ENCODE measurements at regions not wholly inside any gene's neighbourhood (a gene's known extent, or its start where the extent isn't known, plus 50 kb on each side); places are given as distances from the start of the nearest gene placed in this dataset.

DNA sequence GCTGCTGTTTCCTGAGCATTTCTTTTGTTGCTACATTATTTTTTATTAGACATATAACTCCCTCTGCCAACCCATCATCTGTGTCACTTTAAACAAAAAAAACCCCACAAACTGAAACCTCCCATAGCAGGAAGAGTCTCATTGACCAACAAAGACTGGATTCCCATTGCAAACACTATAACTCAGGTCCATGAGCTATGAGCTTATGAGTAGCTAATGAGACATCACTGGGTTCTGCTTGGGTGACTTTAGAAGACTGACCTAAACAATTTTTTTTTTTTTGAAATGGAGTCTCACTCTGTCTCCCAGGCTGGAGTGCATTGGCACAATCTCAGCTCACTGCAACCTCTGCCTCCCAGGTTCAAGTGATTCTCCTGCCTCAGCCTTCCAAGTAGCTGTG is 212.8 kb downstream of the LTN1 start:
- Histone ChIP-seq H3K27me3 (ENCODE audit: insufficient read depth, low read length, poor library complexity) (no peaks in the 10 kb centered on the region), H3K79me2 (ENCODE audit: insufficient read depth, low read length) (no peaks in the 10 kb centered on the region), H3K36me3 (ENCODE audit: insufficient read depth, low read length) (no peaks in the 10 kb centered on the region), H3K4me3 (ENCODE audit: low read depth in 1 of 2, low read length in 2 of 2) (no peak overlapping the region), H3K4me2 (ENCODE audit: insufficient read depth, low read length) (no peak overlapping the region), H2AFZ (ENCODE audit: low read depth, low read length) (no peak overlapping the region), H3K9ac (ENCODE audit: low read depth, low read length) (no peak overlapping the region), H3K9me3 (ENCODE audit: insufficient read depth, low read length, severe bottlenecking) (no peaks in the 10 kb centered on the region), H4K20me1 (ENCODE audit: insufficient read depth, low read length) (no peaks in the 10 kb centered on the region), H3K4me1 (ENCODE audit: insufficient read depth, low read length) (no peaks in the 10 kb centered on the region), H3K27ac (ENCODE audit: low read length) (no peak overlapping the region)
- DNase-seq, result no peak
- TF ChIP-seq EZH2 (IDR thresholded peaks at IDR 0.05; ENCODE audit: borderline replicate concordance, low read depth, low read length, severe bottlenecking), result no peak
- TF ChIP-seq, protein P1, sequence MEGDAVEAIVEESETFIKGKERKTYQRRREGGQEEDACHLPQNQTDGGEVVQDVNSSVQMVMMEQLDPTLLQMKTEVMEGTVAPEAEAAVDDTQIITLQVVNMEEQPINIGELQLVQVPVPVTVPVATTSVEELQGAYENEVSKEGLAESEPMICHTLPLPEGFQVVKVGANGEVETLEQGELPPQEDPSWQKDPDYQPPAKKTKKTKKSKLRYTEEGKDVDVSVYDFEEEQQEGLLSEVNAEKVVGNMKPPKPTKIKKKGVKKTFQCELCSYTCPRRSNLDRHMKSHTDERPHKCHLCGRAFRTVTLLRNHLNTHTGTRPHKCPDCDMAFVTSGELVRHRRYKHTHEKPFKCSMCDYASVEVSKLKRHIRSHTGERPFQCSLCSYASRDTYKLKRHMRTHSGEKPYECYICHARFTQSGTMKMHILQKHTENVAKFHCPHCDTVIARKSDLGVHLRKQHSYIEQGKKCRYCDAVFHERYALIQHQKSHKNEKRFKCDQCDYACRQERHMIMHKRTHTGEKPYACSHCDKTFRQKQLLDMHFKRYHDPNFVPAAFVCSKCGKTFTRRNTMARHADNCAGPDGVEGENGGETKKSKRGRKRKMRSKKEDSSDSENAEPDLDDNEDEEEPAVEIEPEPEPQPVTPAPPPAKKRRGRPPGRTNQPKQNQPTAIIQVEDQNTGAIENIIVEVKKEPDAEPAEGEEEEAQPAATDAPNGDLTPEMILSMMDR (IDR thresholded peaks at IDR 0.05; ENCODE audit: borderline replicate concordance, extremely low read depth, low read length, poor library complexity, severe bottlenecking), result no peak
- no peak for ATAC-seq (ENCODE audit: insufficient read depth, low read depth)

DNA sequence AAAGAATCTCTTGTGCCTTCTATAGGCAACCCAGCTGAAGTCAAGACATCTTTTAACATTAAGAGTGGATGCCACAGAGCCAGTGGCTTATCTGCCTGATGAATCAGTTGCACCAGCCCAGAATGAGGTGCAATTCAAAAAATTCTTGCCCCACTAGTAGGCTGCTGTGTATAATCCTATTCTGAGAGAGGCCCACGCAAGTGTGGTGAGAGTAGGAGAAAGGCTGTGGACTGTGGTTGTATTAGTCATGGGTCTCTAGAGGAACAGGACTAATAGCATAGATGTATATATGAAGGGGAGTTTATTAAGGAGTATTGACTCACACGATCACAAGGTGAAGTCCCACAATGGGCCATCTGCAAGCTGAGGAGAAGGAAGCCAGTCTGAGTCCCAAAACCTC is 216.4 kb downstream of the LTN1 start:
- no peak overlapping the region for H3K9ac ChIP-seq (ENCODE audit: low read depth, low read length)
- no peaks in the 10 kb centered on the region for H3K9me3 ChIP-seq (ENCODE audit: insufficient read depth, low read length, severe bottlenecking)
- H3K4me2 ChIP-seq (ENCODE audit: insufficient read depth, low read length), result no peak overlapping the region
- H3K4me1 ChIP-seq (ENCODE audit: insufficient read depth, low read length), result no peaks in the 10 kb centered on the region
- no peak for DNase-seq
- no peak overlapping the region for H3K4me3 ChIP-seq (ENCODE audit: low read depth in 1 of 2, low read length in 2 of 2)
- ATAC-seq (ENCODE audit: insufficient read depth, low read depth), result no peak
- H2AFZ ChIP-seq (ENCODE audit: low read depth, low read length), result no peak overlapping the region
- no peaks in the 10 kb centered on the region for H3K36me3 ChIP-seq (ENCODE audit: insufficient read depth, low read length)
- H3K27ac ChIP-seq (ENCODE audit: low read length), result no peak overlapping the region
- no peaks in the 10 kb centered on the region for H4K20me1 ChIP-seq (ENCODE audit: insufficient read depth, low read length)
- H3K79me2 ChIP-seq (ENCODE audit: insufficient read depth, low read length), result no peaks in the 10 kb centered on the region
- H3K27me3 ChIP-seq (ENCODE audit: insufficient read depth, low read length, poor library complexity), result no peaks in the 10 kb centered on the region
- TF ChIP-seq EZH2 (IDR thresholded peaks at IDR 0.05; ENCODE audit: borderline replicate concordance, low read depth, low read length, severe bottlenecking), result no peak
- TF ChIP-seq, protein P1 (IDR thresholded peaks at IDR 0.05; ENCODE audit: borderline replicate concordance, extremely low read depth, low read length, poor library complexity, severe bottlenecking), result no peak

DNA sequence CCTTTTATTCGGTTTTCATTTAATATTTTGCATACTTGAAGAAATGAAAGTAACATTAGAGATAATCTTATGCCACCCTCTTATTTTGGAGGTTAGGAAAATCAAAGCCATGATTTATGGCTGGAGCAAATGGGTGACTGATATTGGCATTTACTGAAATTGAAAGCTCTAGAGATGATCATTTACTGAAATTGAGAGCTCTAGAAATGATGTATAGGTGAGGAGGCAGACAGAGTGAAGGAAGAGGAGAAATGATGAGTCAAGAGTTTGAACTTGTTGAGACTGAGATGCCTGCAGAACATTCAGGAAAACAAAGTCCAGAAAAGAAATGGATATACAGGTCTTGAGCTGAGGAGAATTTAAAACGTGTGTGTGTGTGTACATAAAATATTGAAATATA is 217.6 kb downstream of the LTN1 start:
- H3K4me2 ChIP-seq (ENCODE audit: insufficient read depth, low read length), result no peak overlapping the region
- H3K4me1 ChIP-seq (ENCODE audit: insufficient read depth, low read length), result no peaks in the 10 kb centered on the region
- no peak for ATAC-seq (ENCODE audit: insufficient read depth, low read depth)
- DNase-seq, result no peak
- H3K27ac ChIP-seq (ENCODE audit: low read length), result no peak overlapping the region
- no peak for TF ChIP-seq EZH2 (IDR thresholded peaks at IDR 0.05; ENCODE audit: borderline replicate concordance, low read depth, low read length, severe bottlenecking)
- TF ChIP-seq, protein P1 (IDR thresholded peaks at IDR 0.05; ENCODE audit: borderline replicate concordance, extremely low read depth, low read length, poor library complexity, severe bottlenecking), result no peak
- no peak overlapping the region for H3K4me3 ChIP-seq (ENCODE audit: low read depth in 1 of 2, low read length in 2 of 2)
- no peak overlapping the region for H2AFZ ChIP-seq (ENCODE audit: low read depth, low read length)
- no peaks in the 10 kb centered on the region for H3K9me3 ChIP-seq (ENCODE audit: insufficient read depth, low read length, severe bottlenecking)
- H4K20me1 ChIP-seq (ENCODE audit: insufficient read depth, low read length), result no peaks in the 10 kb centered on the region
- no peaks in the 10 kb centered on the region for H3K79me2 ChIP-seq (ENCODE audit: insufficient read depth, low read length)
- no peaks in the 10 kb centered on the region for H3K36me3 ChIP-seq (ENCODE audit: insufficient read depth, low read length)
- H3K9ac ChIP-seq (ENCODE audit: low read depth, low read length), result no peak overlapping the region
- no peaks in the 10 kb centered on the region for H3K27me3 ChIP-seq (ENCODE audit: insufficient read depth, low read length, poor library complexity)

DNA sequence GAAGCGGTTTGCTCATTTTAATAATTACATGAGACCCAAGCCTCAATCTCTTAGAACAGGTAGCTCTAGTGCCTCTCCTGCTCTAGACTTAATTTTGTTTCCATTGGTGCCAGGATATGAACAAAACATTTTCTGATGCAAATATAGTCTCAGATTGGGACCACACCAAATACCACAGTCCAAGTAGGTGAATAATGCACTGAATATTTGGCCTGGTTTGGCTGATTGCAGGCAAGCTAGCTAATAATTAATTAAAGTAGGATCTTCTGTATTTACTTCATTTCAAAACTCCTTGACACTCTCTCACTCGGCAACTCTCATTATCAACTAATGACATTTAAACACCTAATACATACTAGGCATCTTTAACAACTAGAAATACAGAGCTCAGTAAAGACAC is 219.6 kb downstream of the LTN1 start:
- ATAC-seq (ENCODE audit: insufficient read depth, low read depth), result no peak
- H3K4me3 ChIP-seq (ENCODE audit: low read depth in 1 of 2, low read length in 2 of 2), result no peak overlapping the region
- H3K27me3 ChIP-seq (ENCODE audit: insufficient read depth, low read length, poor library complexity), result no peaks in the 10 kb centered on the region
- H3K36me3 ChIP-seq (ENCODE audit: insufficient read depth, low read length), result no peaks in the 10 kb centered on the region
- H3K9me3 ChIP-seq (ENCODE audit: insufficient read depth, low read length, severe bottlenecking), result no peaks in the 10 kb centered on the region
- no peak for TF ChIP-seq EZH2 (IDR thresholded peaks at IDR 0.05; ENCODE audit: borderline replicate concordance, low read depth, low read length, severe bottlenecking)
- TF ChIP-seq, protein P1 (IDR thresholded peaks at IDR 0.05; ENCODE audit: borderline replicate concordance, extremely low read depth, low read length, poor library complexity, severe bottlenecking), result no peak
- H2AFZ ChIP-seq (ENCODE audit: low read depth, low read length), result no peak overlapping the region
- H3K4me1 ChIP-seq (ENCODE audit: insufficient read depth, low read length), result no peaks in the 10 kb centered on the region
- no peak overlapping the region for H3K4me2 ChIP-seq (ENCODE audit: insufficient read depth, low read length)
- no peaks in the 10 kb centered on the region for H4K20me1 ChIP-seq (ENCODE audit: insufficient read depth, low read length)
- no peak for DNase-seq
- H3K9ac ChIP-seq (ENCODE audit: low read depth, low read length), result no peak overlapping the region
- no peaks in the 10 kb centered on the region for H3K79me2 ChIP-seq (ENCODE audit: insufficient read depth, low read length)
- no peak overlapping the region for H3K27ac ChIP-seq (ENCODE audit: low read length)
